ENCODE measurements at regions not wholly inside any gene's neighbourhood (a gene's known extent, or its start where the extent isn't known, plus 50 kb on each side); places are given as distances from the start of the nearest gene placed in this dataset.
A peak's percentile ranks its signal among the peaks of the same experiment; 100 is the strongest.

DNA sequence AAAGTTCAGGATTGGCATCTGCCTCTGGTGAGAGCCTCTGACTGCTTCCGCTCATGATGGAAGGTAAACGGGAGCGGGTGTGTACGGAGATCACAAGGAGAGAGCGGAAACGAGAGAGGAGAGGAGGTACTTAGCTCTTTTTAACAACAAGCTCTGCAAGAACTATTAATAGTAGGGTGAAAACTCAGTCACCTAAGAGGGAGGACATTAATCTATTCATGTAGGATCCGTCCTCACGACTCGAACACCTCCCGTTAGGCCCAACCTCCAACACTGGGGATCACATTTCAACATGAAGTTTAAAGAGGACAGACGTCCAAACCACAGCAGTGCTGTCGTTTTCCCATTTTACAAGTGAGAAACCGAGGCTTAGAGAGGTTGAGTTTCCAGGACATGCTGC is 173.7 kb downstream of the SLC28A3 start:
- Histone ChIP-seq H3K27ac (ENCODE audit: poor library complexity, severe bottlenecking) (no peak overlapping the region), H3K27me3 (ENCODE audit: insufficient read depth, poor library complexity, severe bottlenecking) (no peaks in the 10 kb centered on the region), H3K4me3 (ENCODE audit: severe bottlenecking) (no peak overlapping the region), H3K9me3 (ENCODE audit: severe bottlenecking) (no peaks in the 10 kb centered on the region), H3K36me3 (ENCODE audit: low read depth) (no peaks in the 10 kb centered on the region), H3K4me1 (ENCODE audit: insufficient read depth, poor library complexity, severe bottlenecking) (peaks cover 12% of the 10 kb centered on the region)
- ATAC-seq (ENCODE audit: low read depth): no peak
- DNase-seq (ENCODE audit: low spot score): no peak
- no peak for TF ChIP-seq CTCF (IDR thresholded peaks at IDR 0.05; ENCODE audit: poor library complexity, severe bottlenecking)

- no peaks in the 10 kb centered on the region for H3K9me3 ChIP-seq (ENCODE audit: severe bottlenecking)
- ATAC-seq (ENCODE audit: low read depth) (peak; percentile 67), DNase-seq (ENCODE audit: low spot score) (no peak)
- no peak for TF ChIP-seq CTCF (IDR thresholded peaks at IDR 0.05; ENCODE audit: poor library complexity, severe bottlenecking)
- no peak overlapping the region for H3K27ac ChIP-seq (ENCODE audit: poor library complexity, severe bottlenecking)
- H3K4me1 ChIP-seq (ENCODE audit: insufficient read depth, poor library complexity, severe bottlenecking): peaks cover 12% of the 10 kb centered on the region
- no peak overlapping the region for H3K4me3 ChIP-seq (ENCODE audit: severe bottlenecking)
- no peaks in the 10 kb centered on the region for H3K36me3 ChIP-seq (ENCODE audit: low read depth)
- no peaks in the 10 kb centered on the region for H3K27me3 ChIP-seq (ENCODE audit: insufficient read depth, poor library complexity, severe bottlenecking)
These were observed 171.3 kb downstream of the SLC28A3 start for GRCh38 chr9:84169240-84169639.

DNA sequence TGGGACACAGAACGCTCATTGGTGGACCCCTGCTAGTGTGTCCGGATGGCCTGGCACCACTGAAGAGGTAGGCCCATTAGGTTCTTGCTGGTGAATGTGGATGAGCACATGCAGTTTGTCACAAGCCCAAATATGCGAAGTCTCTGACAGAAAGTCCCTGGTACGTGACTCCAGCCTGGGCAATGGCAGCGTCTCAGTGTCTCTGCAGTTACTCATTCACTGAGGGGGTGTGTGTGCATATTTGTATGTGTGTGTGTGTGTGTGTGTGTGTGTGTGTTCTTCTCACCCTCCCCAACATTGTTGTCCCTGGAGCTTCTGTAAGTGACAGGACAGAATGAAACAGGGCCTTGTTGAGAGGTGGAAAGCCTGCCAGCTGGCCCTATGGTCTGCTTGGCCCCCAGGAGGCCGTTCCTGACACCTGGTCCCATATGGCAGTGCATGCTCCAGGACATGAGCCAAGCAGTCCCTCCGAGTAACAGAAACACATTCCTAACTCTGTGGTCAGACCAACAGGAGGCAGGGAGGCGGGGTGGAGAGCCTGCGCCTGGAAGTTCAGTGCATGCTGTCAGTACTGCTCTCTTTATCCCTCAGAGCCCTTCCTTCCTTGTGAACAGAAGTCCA is 169.9 kb downstream of the SLC28A3 start:
- Histone ChIP-seq H3K36me3 (ENCODE audit: low read depth) (no peaks in the 10 kb centered on the region), H3K9me3 (ENCODE audit: severe bottlenecking) (no peaks in the 10 kb centered on the region), H3K27me3 (ENCODE audit: insufficient read depth, poor library complexity, severe bottlenecking) (no peaks in the 10 kb centered on the region), H3K4me3 (ENCODE audit: severe bottlenecking) (no peak overlapping the region), H3K27ac (ENCODE audit: poor library complexity, severe bottlenecking) (no peak overlapping the region), H3K4me1 (ENCODE audit: insufficient read depth, poor library complexity, severe bottlenecking) (peaks cover 12% of the 10 kb centered on the region)
- no peak for TF ChIP-seq CTCF (IDR thresholded peaks at IDR 0.05; ENCODE audit: poor library complexity, severe bottlenecking)
- DNase-seq (ENCODE audit: low spot score): peak; percentile 58
- ATAC-seq (ENCODE audit: low read depth): peak; percentile 86

- ATAC-seq (ENCODE audit: low read depth) (no peak), DNase-seq (ENCODE audit: low spot score) (no peak)
- H3K27me3 ChIP-seq (ENCODE audit: insufficient read depth, poor library complexity, severe bottlenecking): no peaks in the 10 kb centered on the region
- H3K36me3 ChIP-seq (ENCODE audit: low read depth): no peaks in the 10 kb centered on the region
- H3K4me3 ChIP-seq (ENCODE audit: severe bottlenecking): no peak overlapping the region
- peaks cover 12% of the 10 kb centered on the region for H3K4me1 ChIP-seq (ENCODE audit: insufficient read depth, poor library complexity, severe bottlenecking)
- TF ChIP-seq CTCF (IDR thresholded peaks at IDR 0.05; ENCODE audit: poor library complexity, severe bottlenecking): no peak
- H3K9me3 ChIP-seq (ENCODE audit: severe bottlenecking): no peaks in the 10 kb centered on the region
- no peak overlapping the region for H3K27ac ChIP-seq (ENCODE audit: poor library complexity, severe bottlenecking)
These were observed 166.6 kb downstream of the SLC28A3 start for GRCh38 chr9:84173961-84174360.

- H3K9me3 ChIP-seq (ENCODE audit: severe bottlenecking): no peaks in the 10 kb centered on the region
These were observed 166.1 kb downstream of the SLC28A3 start for GRCh38 chr9:84174486-84174885.

More at GRCh38 chr9:84174486-84174885, 166.1 kb downstream of the SLC28A3 start:
- H3K27ac ChIP-seq (ENCODE audit: poor library complexity, severe bottlenecking): no peak overlapping the region
- peaks cover 10% of the 10 kb centered on the region for H3K4me1 ChIP-seq (ENCODE audit: insufficient read depth, poor library complexity, severe bottlenecking)
- no peaks in the 10 kb centered on the region for H3K27me3 ChIP-seq (ENCODE audit: insufficient read depth, poor library complexity, severe bottlenecking)
- no peak for DNase-seq (ENCODE audit: low spot score)
- no peak for TF ChIP-seq CTCF (IDR thresholded peaks at IDR 0.05; ENCODE audit: poor library complexity, severe bottlenecking)
- no peak overlapping the region for H3K4me3 ChIP-seq (ENCODE audit: severe bottlenecking)
- H3K36me3 ChIP-seq (ENCODE audit: low read depth): no peaks in the 10 kb centered on the region
- no peak for ATAC-seq (ENCODE audit: low read depth)
